ENCODE measurements at regions not wholly inside any gene's neighbourhood (a gene's known extent, or its start where the extent isn't known, plus 50 kb on each side); places are given as distances from the start of the nearest gene placed in this dataset.

GRCh38 chrX:39767446-39767845 is 330.3 kb downstream of the BCOR start:
- TF ChIP-seq, protein P1, sequence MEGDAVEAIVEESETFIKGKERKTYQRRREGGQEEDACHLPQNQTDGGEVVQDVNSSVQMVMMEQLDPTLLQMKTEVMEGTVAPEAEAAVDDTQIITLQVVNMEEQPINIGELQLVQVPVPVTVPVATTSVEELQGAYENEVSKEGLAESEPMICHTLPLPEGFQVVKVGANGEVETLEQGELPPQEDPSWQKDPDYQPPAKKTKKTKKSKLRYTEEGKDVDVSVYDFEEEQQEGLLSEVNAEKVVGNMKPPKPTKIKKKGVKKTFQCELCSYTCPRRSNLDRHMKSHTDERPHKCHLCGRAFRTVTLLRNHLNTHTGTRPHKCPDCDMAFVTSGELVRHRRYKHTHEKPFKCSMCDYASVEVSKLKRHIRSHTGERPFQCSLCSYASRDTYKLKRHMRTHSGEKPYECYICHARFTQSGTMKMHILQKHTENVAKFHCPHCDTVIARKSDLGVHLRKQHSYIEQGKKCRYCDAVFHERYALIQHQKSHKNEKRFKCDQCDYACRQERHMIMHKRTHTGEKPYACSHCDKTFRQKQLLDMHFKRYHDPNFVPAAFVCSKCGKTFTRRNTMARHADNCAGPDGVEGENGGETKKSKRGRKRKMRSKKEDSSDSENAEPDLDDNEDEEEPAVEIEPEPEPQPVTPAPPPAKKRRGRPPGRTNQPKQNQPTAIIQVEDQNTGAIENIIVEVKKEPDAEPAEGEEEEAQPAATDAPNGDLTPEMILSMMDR (IDR thresholded peaks at IDR 0.05; ENCODE audit: insufficient read depth, low read length, poor library complexity, severe bottlenecking): no peak
- TF ChIP-seq EZH2phosphoT487 (conservative IDR thresholded peaks at IDR 0.05; ENCODE audit: low read length): no peak
